CD14-positive monocyte (primary cell): ENCODE measurements at regions not wholly inside any gene's neighbourhood (a gene's known extent, or its start where the extent isn't known, plus 50 kb on each side); places are given as distances from the start of the nearest gene placed in this dataset.

ENCODE experiments used
- DNase-seq, 3 donors: peaks; one replicate each; pipeline ENCODE4 v3.0.0-alpha.2; 2011 to 2022
- H2AFZ ChIP-seq: 2 replicates; pipeline ENCODE4 v1.6.0; 2012; ENCODE audit warnings: mild to moderate bottlenecking, low read depth, low read length, inconsistent platforms; ENCODE audit not compliant: insufficient read depth, poor library complexity, severe bottlenecking
- H3K27ac ChIP-seq, 2 donors: 1 replicate in 1 of 2; 2 replicates in 1 of 2; pipeline ENCODE4 v1.5.1; 2012 to 2013; ENCODE audit warnings: low read length in 2 of 2, control low read depth in 1 of 2, inconsistent platforms in 1 of 2, low read depth in 1 of 2, mild to moderate bottlenecking in 1 of 2
- H3K27me3 ChIP-seq, 2 donors: one replicate each; pipeline versions ENCODE4 v1.6.0 to v1.6.1; 2011 to 2013; ENCODE audit warnings: low read length in 2 of 2; ENCODE audit not compliant: control insufficient read depth in 2 of 2, insufficient read depth in 2 of 2
- H3K36me3 ChIP-seq, 2 donors: replicated peaks in 1 of 2; 1 replicate in 1 of 2; 2 replicates in 1 of 2; pipeline versions ENCODE4 v1.5.1 to v1.6.1; 2012 to 2013; ENCODE audit warnings: low read length in 2 of 2, control low read depth in 1 of 2, inconsistent platforms in 1 of 2, mild to moderate bottlenecking in 1 of 2; ENCODE audit not compliant: insufficient read depth in 2 of 2, control insufficient read depth in 1 of 2
- H3K4me1 ChIP-seq, 2 donors: 1 replicate in 1 of 2; 2 replicates in 1 of 2; pipeline versions ENCODE4 v1.5.1 to v1.6.1; 2012 to 2013; ENCODE audit warnings: low read length in 2 of 2, control low read depth in 1 of 2, inconsistent platforms in 1 of 2, mild to moderate bottlenecking in 1 of 2, moderate library complexity in 1 of 2; ENCODE audit not compliant: insufficient read depth in 2 of 2, control insufficient read depth in 1 of 2
- H3K4me2 ChIP-seq: replicated peaks from 2 replicates; pipeline ENCODE3; 2012; ENCODE audit warnings: low read length, moderate library complexity, mild to moderate bottlenecking; ENCODE audit not compliant: poor library complexity, severe bottlenecking; ENCODE audit errors: extremely low read depth
- H3K4me3 ChIP-seq, 3 experiments: fragments of 200-600 bp in 1 of 3; sonication (generic) in 1 of 3; replicated peaks in 1 of 3; 1 replicate in 2 of 3; 2 replicates in 1 of 3; pipeline ENCODE4 v1.5.1; 2011 to 2013; ENCODE audit warnings: low read length in 3 of 3, mild to moderate bottlenecking in 3 of 3, control low read depth in 2 of 3, low read depth in 2 of 3, inconsistent platforms in 1 of 3, moderate library complexity in 1 of 3
- H3K79me2 ChIP-seq: 2 replicates; pipeline ENCODE4 v1.6.0; 2012; ENCODE audit warnings: mild to moderate bottlenecking, control low read depth, inconsistent platforms, low read length, moderate library complexity; ENCODE audit not compliant: insufficient read depth
- H3K9ac ChIP-seq: 2 replicates; pipeline ENCODE4 v1.6.0; 2017; ENCODE audit warnings: low read length, mild to moderate bottlenecking; ENCODE audit not compliant: insufficient read depth, poor library complexity, severe bottlenecking
- H3K9me3 ChIP-seq, 2 donors: replicated peaks in 1 of 2; 1 replicate in 1 of 2; 2 replicates in 1 of 2; pipeline versions ENCODE4 v1.5.1 to v1.6.1; 2012 to 2013; ENCODE audit warnings: low read length in 2 of 2, control low read depth in 1 of 2; ENCODE audit not compliant: control insufficient read depth in 1 of 2, insufficient read depth in 1 of 2
- H4K20me1 ChIP-seq: 2 replicates; pipeline ENCODE4 v1.6.0; 2012; ENCODE audit warnings: mild to moderate bottlenecking, low read length, control low read depth, moderate library complexity; ENCODE audit not compliant: insufficient read depth
- H3K27ac Mint-ChIP-seq, 7 donors: one replicate each; pipeline ENCODE4 v1.8.0; 2020; ENCODE audit warnings: mild to moderate bottlenecking in 7 of 7, mixed read lengths in 7 of 7, moderate library complexity in 6 of 7, inconsistent platforms in 2 of 7
- H3K27me3 Mint-ChIP-seq, 3 donors: one replicate each; pipeline ENCODE4 v1.8.0; 2021 to 2022; ENCODE audit warnings: low read depth in 3 of 3, mild to moderate bottlenecking in 3 of 3, mixed read lengths in 3 of 3, moderate library complexity in 3 of 3, inconsistent platforms in 1 of 3
- H3K36me3 Mint-ChIP-seq, 2 donors: one replicate each; pipeline ENCODE4 v1.8.0; 2020; ENCODE audit warnings: mixed read lengths in 2 of 2, inconsistent platforms in 1 of 2, mild to moderate bottlenecking in 1 of 2
- H3K4me1 Mint-ChIP-seq: one replicate; pipeline ENCODE4 v1.8.0; 2020; ENCODE audit warnings: mild to moderate bottlenecking, mixed read lengths
- H3K4me3 Mint-ChIP-seq, 2 donors: one replicate each; pipeline ENCODE4 v1.8.0; 2020; ENCODE audit warnings: mild to moderate bottlenecking in 2 of 2, mixed read lengths in 2 of 2, moderate library complexity in 1 of 2
- H3K9me3 Mint-ChIP-seq, 7 donors: one replicate each; pipeline ENCODE4 v1.8.0; 2020 to 2022; ENCODE audit warnings: mixed read lengths in 7 of 7, mild to moderate bottlenecking in 6 of 7, moderate library complexity in 6 of 7, inconsistent platforms in 2 of 7
- CTCF ChIP-seq: fragments of 200-600 bp; IDR thresholded peaks from one replicate; pipeline ENCODE4 v1.8.0; 2022; ENCODE audit warnings: antibody characterized with exemption, mild to moderate bottlenecking
- WGBS: methylation state at CpG from one replicate; pipeline ENCODE4 v1.1.5; 2013; ENCODE audit warnings: missing lambda C conversion rate; ENCODE audit not compliant: insufficient coverage; 5-methylcytosine and 5-hydroxymethylcytosine counted together
- intact Hi-C, 2 donors: fragments of 100-400 bp; cut with micrococcal nuclease; formaldehyde crosslinking; loops; one replicate each; pipeline versions ENCODE4 v1.15.0 to v1.15.1; 2023

GRCh38 chr10:64091897-64092296 lies 570.7 kb downstream of the REEP3 start:
- Histone ChIP-seq H2AFZ (no peak overlapping the region), H3K27me3 (no peaks in the 10 kb centered on the region), H3K4me2 (no peak overlapping the region), H3K9ac (no peak overlapping the region), H3K4me3 (no peak overlapping the region), H3K9me3 (no peaks in the 10 kb centered on the region), H3K4me1 (no peaks in the 10 kb centered on the region), H3K79me2 (no peaks in the 10 kb centered on the region), H3K36me3 (no peaks in the 10 kb centered on the region), H3K27ac (no peak overlapping the region), H4K20me1 (no peaks in the 10 kb centered on the region)
- H3K9me3 Mint-ChIP-seq = peaks cover 0 to 2% (median 0%) of the 10 kb centered on the region in 7 donors
- WGBS = no CpG with 5 or more reads among the region's 4 CpGs
- intact Hi-C loops = no loop called here
- no peak overlapping the region for H3K4me3 Mint-ChIP-seq
- H3K4me1 Mint-ChIP-seq = no peaks in the 10 kb centered on the region
- H3K27ac Mint-ChIP-seq = no peak overlapping the region
- H3K27me3 Mint-ChIP-seq = peaks cover 0 to 2% (median 1%) of the 10 kb centered on the region in 3 donors
- no peak for DNase-seq
- TF ChIP-seq CTCF = no peak
- H3K36me3 Mint-ChIP-seq = no peaks in the 10 kb centered on the region

GRCh38 chr10:64093304-64093703 lies 572.1 kb downstream of the REEP3 start:
- H3K4me1 ChIP-seq = no peaks in the 10 kb centered on the region
- TF ChIP-seq CTCF = no peak
- Mint-ChIP-seq H3K4me3 (no peak overlapping the region), H3K4me1 (no peaks in the 10 kb centered on the region), H3K9me3 (peaks cover 0 to 2% (median 0%) of the 10 kb centered on the region in 7 donors), H3K36me3 (no peaks in the 10 kb centered on the region), H3K27ac (no peak overlapping the region), H3K27me3 (peaks cover 0 to 2% (median 1%) of the 10 kb centered on the region in 3 donors)
- no CpG with 5 or more reads among the region's 3 CpGs for WGBS
- no peak overlapping the region for H3K4me2 ChIP-seq
- no peak overlapping the region for H3K9ac ChIP-seq
- intact Hi-C loops = no loop called here
- DNase-seq = no peak
- H3K27me3 ChIP-seq = no peaks in the 10 kb centered on the region
- H3K4me3 ChIP-seq = no peak overlapping the region
- no peaks in the 10 kb centered on the region for H3K79me2 ChIP-seq
- no peaks in the 10 kb centered on the region for H4K20me1 ChIP-seq
- no peaks in the 10 kb centered on the region for H3K36me3 ChIP-seq
- no peaks in the 10 kb centered on the region for H3K9me3 ChIP-seq
- H2AFZ ChIP-seq = no peak overlapping the region
- no peak overlapping the region for H3K27ac ChIP-seq
